ENCODE measurements at regions not wholly inside any gene's neighbourhood (a gene's known extent, or its start where the extent isn't known, plus 50 kb on each side); places are given as distances from the start of the nearest gene placed in this dataset.

- H3K27ac ChIP-seq (ENCODE audit: low read length) = no peak overlapping the region
- H3K27me3 Mint-ChIP-seq (ENCODE audit: low read depth in 2 of 2) = peaks cover 17 to 48% of the 10 kb centered on the region in 2 donors
- no peak overlapping the region for H3K4me3 Mint-ChIP-seq
- TF ChIP-seq CTCF (IDR thresholded peaks at IDR 0.05) = no peak
- 93% methylated on average over 8 of the region's 8 CpGs for WGBS (ENCODE audit: insufficient coverage)
- H3K36me3 Mint-ChIP-seq = peaks cover 15% of the 10 kb centered on the region
- DNase-seq = no peak
- no peak overlapping the region for H3K27ac Mint-ChIP-seq
- H3K9me3 ChIP-seq (ENCODE audit: control insufficient read depth, insufficient read depth, low read length) = peaks cover 5% of the 10 kb centered on the region
- peaks cover 2% of the 10 kb centered on the region for H3K27me3 ChIP-seq (ENCODE audit: control insufficient read depth, insufficient read depth, low read length)
- no peaks in the 10 kb centered on the region for H3K36me3 ChIP-seq (ENCODE audit: control insufficient read depth, insufficient read depth, low read length)
- ATAC-seq = no peak
- intact Hi-C loops (cut with micrococcal nuclease) = no loop called here
- no peaks in the 10 kb centered on the region for H3K4me1 Mint-ChIP-seq
- no peak overlapping the region for H3K4me3 ChIP-seq (ENCODE audit: low read length)
- H3K9me3 Mint-ChIP-seq = peaks cover 4 to 5% of the 10 kb centered on the region in 2 donors
- no peaks in the 10 kb centered on the region for H3K4me1 ChIP-seq (ENCODE audit: control insufficient read depth, insufficient read depth, low read length)
These were observed 172.0 kb downstream of the NDUFA10 start for GRCh38 chr2:239853121-239853520.

GRCh38 chr2:239852272-239852671 lies 172.9 kb downstream of the NDUFA10 start:
- H3K36me3 ChIP-seq (ENCODE audit: control insufficient read depth, insufficient read depth, low read length) = no peaks in the 10 kb centered on the region
- no peak overlapping the region for H3K4me3 ChIP-seq (ENCODE audit: low read length)
- Mint-ChIP-seq H3K4me3 (no peak overlapping the region), H3K4me1 (no peaks in the 10 kb centered on the region), H3K36me3 (peaks cover 15% of the 10 kb centered on the region), H3K9me3 (peaks cover 4 to 5% of the 10 kb centered on the region in 2 donors), H3K27me3 (ENCODE audit: low read depth in 2 of 2) (peaks cover 19 to 46% of the 10 kb centered on the region in 2 donors), H3K27ac (no peak overlapping the region)
- H3K4me1 ChIP-seq (ENCODE audit: control insufficient read depth, insufficient read depth, low read length) = peaks cover under 1% of the 10 kb centered on the region
- no peak overlapping the region for H3K27ac ChIP-seq (ENCODE audit: low read length)
- 89% methylated on average over 7 of the region's 7 CpGs for WGBS (ENCODE audit: insufficient coverage)
- H3K27me3 ChIP-seq (ENCODE audit: control insufficient read depth, insufficient read depth, low read length) = no peaks in the 10 kb centered on the region
- intact Hi-C loops (cut with micrococcal nuclease) = no loop called here
- peaks cover 5% of the 10 kb centered on the region for H3K9me3 ChIP-seq (ENCODE audit: control insufficient read depth, insufficient read depth, low read length)
- no peak for DNase-seq
- no peak for ATAC-seq
- TF ChIP-seq CTCF (IDR thresholded peaks at IDR 0.05) = no peak

- H3K4me1 ChIP-seq (ENCODE audit: control insufficient read depth, insufficient read depth, low read length) = peaks cover 6% of the 10 kb centered on the region
- Mint-ChIP-seq H3K36me3 (peaks cover 15% of the 10 kb centered on the region), H3K27ac (no peak overlapping the region), H3K27me3 (ENCODE audit: low read depth in 2 of 2) (peaks cover 45 to 57% of the 10 kb centered on the region in 2 donors), H3K4me1 (peaks cover 5 to 6% of the 10 kb centered on the region in 2 donors), H3K9me3 (peaks cover 7% of the 10 kb centered on the region in 2 donors), H3K4me3 (no peak overlapping the region)
- no peak overlapping the region for H3K27ac ChIP-seq (ENCODE audit: low read length)
- TF ChIP-seq CTCF (IDR thresholded peaks at IDR 0.05) = no peak
- intact Hi-C loops (cut with micrococcal nuclease) = no loop called here
- no peak overlapping the region for H3K4me3 ChIP-seq (ENCODE audit: low read length)
- no peaks in the 10 kb centered on the region for H3K36me3 ChIP-seq (ENCODE audit: control insufficient read depth, insufficient read depth, low read length)
- DNase-seq (peak in 1 of 2 donors; percentile 5), ATAC-seq (no peak)
- WGBS (ENCODE audit: insufficient coverage) = 86% methylated on average over 7 of the region's 9 CpGs
- H3K27me3 ChIP-seq (ENCODE audit: control insufficient read depth, insufficient read depth, low read length) = peaks cover 4% of the 10 kb centered on the region
- H3K9me3 ChIP-seq (ENCODE audit: control insufficient read depth, insufficient read depth, low read length) = peaks cover 5% of the 10 kb centered on the region
These were observed 178.1 kb downstream of the NDUFA10 start for GRCh38 chr2:239846789-239847676.
